ENCODE measurements at regions not wholly inside any gene's neighbourhood (a gene's known extent, or its start where the extent isn't known, plus 50 kb on each side); places are given as distances from the start of the nearest gene placed in this dataset.

GRCh38 chr18:22040533-22040932, 128.9 kb upstream of the GATA6 start (continued):
- no peak for TF ChIP-seq POLR2AphosphoS5 (IDR thresholded peaks at IDR 0.05)
- TF ChIP-seq EZH2 (IDR thresholded peaks at IDR 0.05; ENCODE audit: borderline replicate concordance, insufficient read depth, low read length, poor library complexity, severe bottlenecking) = no peak

GRCh38 chr18:22043837-22044236, 125.6 kb upstream of the GATA6 start:
- H3K9me3 ChIP-seq (ENCODE audit: low read length) = no peaks in the 10 kb centered on the region
- H3K9ac ChIP-seq (ENCODE audit: low read length) = no peak overlapping the region
- H2AFZ ChIP-seq (ENCODE audit: low read depth, low read length) = no peak overlapping the region
- H3F3A ChIP-seq (ENCODE audit: insufficient read depth, low read length, poor library complexity, severe bottlenecking) = no peaks in the 10 kb centered on the region
- TF ChIP-seq SMC3 (conservative IDR thresholded peaks at IDR 0.05; ENCODE audit: poor library complexity) (no peak), REST (IDR thresholded peaks at IDR 0.05; ENCODE audit: borderline replicate concordance) (no peak), MXI1 (conservative IDR thresholded peaks at IDR 0.05; ENCODE audit: poor library complexity, severe bottlenecking) (no peak), EP300 (conservative IDR thresholded peaks at IDR 0.05; ENCODE audit: poor library complexity, severe bottlenecking) (no peak)
- no peaks in the 10 kb centered on the region for H3K27me3 ChIP-seq (ENCODE audit: insufficient read depth, low read depth, low read length)
- no peak overlapping the region for H3K27ac ChIP-seq (ENCODE audit: low read length)
- no peaks in the 10 kb centered on the region for H4K20me1 ChIP-seq (ENCODE audit: insufficient read depth)
- no peaks in the 10 kb centered on the region for H3K79me2 ChIP-seq (replicated peaks; ENCODE audit: insufficient read depth, low read length)
- no peak overlapping the region for H3K4me2 ChIP-seq (ENCODE audit: low read length)
- H3K36me3 ChIP-seq (ENCODE audit: insufficient read depth, low read length) = no peaks in the 10 kb centered on the region
- no peaks in the 10 kb centered on the region for H3K9me2 ChIP-seq (ENCODE audit: insufficient read depth, low read length)
- H3K4me3 ChIP-seq (ENCODE audit: low read length) = no peak overlapping the region

- Histone ChIP-seq H3F3A (ENCODE audit: insufficient read depth, low read length, poor library complexity, severe bottlenecking) (no peaks in the 10 kb centered on the region), H3K9me2 (ENCODE audit: insufficient read depth, low read length) (no peaks in the 10 kb centered on the region), H4K20me1 (ENCODE audit: insufficient read depth) (no peaks in the 10 kb centered on the region), H2AFZ (ENCODE audit: low read depth, low read length) (no peak overlapping the region), H3K4me2 (ENCODE audit: low read length) (no peak overlapping the region), H3K4me3 (ENCODE audit: low read length) (no peak overlapping the region), H3K27ac (ENCODE audit: low read length) (no peak overlapping the region), H3K36me3 (ENCODE audit: insufficient read depth, low read length) (no peaks in the 10 kb centered on the region), H3K9ac (ENCODE audit: low read length) (no peak overlapping the region), H3K79me2 (replicated peaks; ENCODE audit: insufficient read depth, low read length) (no peaks in the 10 kb centered on the region), H3K9me3 (ENCODE audit: low read length) (no peaks in the 10 kb centered on the region), H3K27me3 (ENCODE audit: insufficient read depth, low read depth, low read length) (no peaks in the 10 kb centered on the region)
- TF ChIP-seq SMC3 (conservative IDR thresholded peaks at IDR 0.05; ENCODE audit: poor library complexity) (no peak), POLR2AphosphoS5 (IDR thresholded peaks at IDR 0.05) (no peak), REST (IDR thresholded peaks at IDR 0.05; ENCODE audit: borderline replicate concordance) (no peak), MXI1 (conservative IDR thresholded peaks at IDR 0.05; ENCODE audit: poor library complexity, severe bottlenecking) (no peak), EP300 (conservative IDR thresholded peaks at IDR 0.05; ENCODE audit: poor library complexity, severe bottlenecking) (no peak), TAF1 (IDR thresholded peaks at IDR 0.05; ENCODE audit: low read depth) (no peak), RAD21 (conservative IDR thresholded peaks at IDR 0.05) (no peak), EZH2 (IDR thresholded peaks at IDR 0.05; ENCODE audit: borderline replicate concordance, insufficient read depth, low read length, poor library complexity, severe bottlenecking) (no peak), CTCF (IDR thresholded peaks at IDR 0.05; ENCODE audit: poor library complexity, severe bottlenecking) (no peak)
Observed at GRCh38 chr18:22044474-22045220, 124.7 kb upstream of the GATA6 start.
